Loucy (cell line): ENCODE measurements at regions not wholly inside any gene's neighbourhood (a gene's known extent, or its start where the extent isn't known, plus 50 kb on each side); places are given as distances from the start of the nearest gene placed in this dataset.
A peak's percentile ranks its signal among the peaks of the same experiment; 100 is the strongest.

Experiments
- H2AFZ ChIP-seq: fragments of 200-600 bp; sonication (generic); 2 replicates; pipeline ENCODE4 v1.6.0; 2016; ENCODE audit warnings: antibody characterized with exemption, mild to moderate bottlenecking, low read length, moderate library complexity
- H3F3A ChIP-seq: fragments of 200-600 bp; 2 replicates; pipeline ENCODE4 v1.6.0; 2016; ENCODE audit warnings: antibody characterized with exemption, low read depth, mild to moderate bottlenecking
- H3K27me3 ChIP-seq: fragments of 200-600 bp; sonication (generic); 2 replicates; pipeline ENCODE4 v1.6.1; 2014; ENCODE audit warnings: low read length, mild to moderate bottlenecking; ENCODE audit not compliant: insufficient read depth, poor library complexity, severe bottlenecking
- H3K36me3 ChIP-seq: fragments of 200-600 bp; sonication (generic); 2 replicates; pipeline ENCODE4 v1.6.1; 2016; ENCODE audit warnings: low read length; ENCODE audit not compliant: insufficient read depth
- H3K4me1 ChIP-seq: fragments of 200-600 bp; sonication (generic); 2 replicates; pipeline ENCODE4 v1.5.1; 2014; ENCODE audit warnings: low read length, mild to moderate bottlenecking; ENCODE audit not compliant: insufficient read depth, poor library complexity, severe bottlenecking
- H3K4me2 ChIP-seq: fragments of 200-600 bp; sonication (generic); 2 replicates; pipeline ENCODE4 v1.6.0; 2014; ENCODE audit warnings: antibody characterized with exemption, low read length, low read depth, mild to moderate bottlenecking; ENCODE audit not compliant: poor library complexity, severe bottlenecking
- H3K4me3 ChIP-seq: fragments of 200-600 bp; sonication (generic); 2 replicates; pipeline ENCODE4 v1.5.1; 2014; ENCODE audit warnings: low read length, mild to moderate bottlenecking, mixed read lengths; ENCODE audit not compliant: poor library complexity, severe bottlenecking
- H3K79me2 ChIP-seq: fragments of 200-600 bp; sonication (generic); 2 replicates; pipeline ENCODE4 v1.6.1; 2014; ENCODE audit warnings: low read length; ENCODE audit not compliant: insufficient read depth
- H3K9ac ChIP-seq: fragments of 200-600 bp; sonication (generic); 2 replicates; pipeline ENCODE4 v1.6.0; 2014; ENCODE audit warnings: mild to moderate bottlenecking, low read depth, low read length, moderate library complexity; ENCODE audit not compliant: poor library complexity, severe bottlenecking
- H3K9me2 ChIP-seq: fragments of 200-600 bp; sonication (generic); replicated peaks from 2 replicates; pipeline ENCODE4 v1.6.1; 2016; ENCODE audit warnings: low read depth, low read length, mixed read lengths
- H3K9me3 ChIP-seq: fragments of 200-600 bp; sonication (generic); 2 replicates; pipeline ENCODE4 v1.6.1; 2014; ENCODE audit warnings: mild to moderate bottlenecking, antibody characterized with exemption, low read length, low read depth; ENCODE audit not compliant: insufficient read depth
- H4K20me1 ChIP-seq: fragments of 200-600 bp; sonication (generic); 2 replicates; pipeline ENCODE4 v1.6.0; 2014; ENCODE audit warnings: antibody characterized with exemption, low read length, mild to moderate bottlenecking; ENCODE audit not compliant: insufficient read depth, poor library complexity, severe bottlenecking
- EZH2phosphoT487 ChIP-seq: fragments of 200-600 bp; IDR thresholded peaks from 2 replicates; pipeline ENCODE4 v1.6.1; 2018; ENCODE audit warnings: antibody characterized with exemption, mild to moderate bottlenecking, moderate library complexity, borderline replicate concordance
- TF ChIP-seq, protein P1 (sequence below): fragments of 200-600 bp; sonication (generic); conservative IDR thresholded peaks from 2 replicates; pipeline ENCODE4 v1.5.1; 2014; ENCODE audit warnings: mild to moderate bottlenecking, antibody characterized with exemption, low read length

GRCh38 chr5:42915306-42915866, 103.7 kb upstream of the SELENOP start:
- no peak overlapping the region for H3K9ac ChIP-seq
- H3K4me1 ChIP-seq, result peaks cover 7% of the 10 kb centered on the region
- TF ChIP-seq EZH2phosphoT487, result no peak
- TF ChIP-seq, protein P1, sequence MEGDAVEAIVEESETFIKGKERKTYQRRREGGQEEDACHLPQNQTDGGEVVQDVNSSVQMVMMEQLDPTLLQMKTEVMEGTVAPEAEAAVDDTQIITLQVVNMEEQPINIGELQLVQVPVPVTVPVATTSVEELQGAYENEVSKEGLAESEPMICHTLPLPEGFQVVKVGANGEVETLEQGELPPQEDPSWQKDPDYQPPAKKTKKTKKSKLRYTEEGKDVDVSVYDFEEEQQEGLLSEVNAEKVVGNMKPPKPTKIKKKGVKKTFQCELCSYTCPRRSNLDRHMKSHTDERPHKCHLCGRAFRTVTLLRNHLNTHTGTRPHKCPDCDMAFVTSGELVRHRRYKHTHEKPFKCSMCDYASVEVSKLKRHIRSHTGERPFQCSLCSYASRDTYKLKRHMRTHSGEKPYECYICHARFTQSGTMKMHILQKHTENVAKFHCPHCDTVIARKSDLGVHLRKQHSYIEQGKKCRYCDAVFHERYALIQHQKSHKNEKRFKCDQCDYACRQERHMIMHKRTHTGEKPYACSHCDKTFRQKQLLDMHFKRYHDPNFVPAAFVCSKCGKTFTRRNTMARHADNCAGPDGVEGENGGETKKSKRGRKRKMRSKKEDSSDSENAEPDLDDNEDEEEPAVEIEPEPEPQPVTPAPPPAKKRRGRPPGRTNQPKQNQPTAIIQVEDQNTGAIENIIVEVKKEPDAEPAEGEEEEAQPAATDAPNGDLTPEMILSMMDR, result no peak
- H3K79me2 ChIP-seq, result no peaks in the 10 kb centered on the region
- H3K9me2 ChIP-seq, result no peaks in the 10 kb centered on the region
- no peak overlapping the region for H2AFZ ChIP-seq
- H3F3A ChIP-seq, result no peaks in the 10 kb centered on the region
- no peaks in the 10 kb centered on the region for H3K36me3 ChIP-seq
- no peaks in the 10 kb centered on the region for H3K27me3 ChIP-seq
- H3K4me2 ChIP-seq, result no peak overlapping the region
- no peaks in the 10 kb centered on the region for H3K9me3 ChIP-seq
- H3K4me3 ChIP-seq, result no peak overlapping the region
- H4K20me1 ChIP-seq, result no peaks in the 10 kb centered on the region

- H3K4me2 ChIP-seq, result no peak overlapping the region
- no peaks in the 10 kb centered on the region for H3K36me3 ChIP-seq
- H3K27me3 ChIP-seq, result no peaks in the 10 kb centered on the region
- H3K4me3 ChIP-seq, result no peak overlapping the region
- TF ChIP-seq, protein P1, result peak; percentile 83
- TF ChIP-seq EZH2phosphoT487, result no peak
- H3F3A ChIP-seq, result no peaks in the 10 kb centered on the region
- H3K9me2 ChIP-seq, result no peaks in the 10 kb centered on the region
- H3K79me2 ChIP-seq, result no peaks in the 10 kb centered on the region
- H3K9me3 ChIP-seq, result no peaks in the 10 kb centered on the region
- no peak overlapping the region for H2AFZ ChIP-seq
- no peaks in the 10 kb centered on the region for H4K20me1 ChIP-seq
- no peak overlapping the region for H3K9ac ChIP-seq
- peaks cover 7% of the 10 kb centered on the region for H3K4me1 ChIP-seq
These were observed 100.6 kb upstream of the SELENOP start for GRCh38 chr5:42912184-42912798.

DNA sequence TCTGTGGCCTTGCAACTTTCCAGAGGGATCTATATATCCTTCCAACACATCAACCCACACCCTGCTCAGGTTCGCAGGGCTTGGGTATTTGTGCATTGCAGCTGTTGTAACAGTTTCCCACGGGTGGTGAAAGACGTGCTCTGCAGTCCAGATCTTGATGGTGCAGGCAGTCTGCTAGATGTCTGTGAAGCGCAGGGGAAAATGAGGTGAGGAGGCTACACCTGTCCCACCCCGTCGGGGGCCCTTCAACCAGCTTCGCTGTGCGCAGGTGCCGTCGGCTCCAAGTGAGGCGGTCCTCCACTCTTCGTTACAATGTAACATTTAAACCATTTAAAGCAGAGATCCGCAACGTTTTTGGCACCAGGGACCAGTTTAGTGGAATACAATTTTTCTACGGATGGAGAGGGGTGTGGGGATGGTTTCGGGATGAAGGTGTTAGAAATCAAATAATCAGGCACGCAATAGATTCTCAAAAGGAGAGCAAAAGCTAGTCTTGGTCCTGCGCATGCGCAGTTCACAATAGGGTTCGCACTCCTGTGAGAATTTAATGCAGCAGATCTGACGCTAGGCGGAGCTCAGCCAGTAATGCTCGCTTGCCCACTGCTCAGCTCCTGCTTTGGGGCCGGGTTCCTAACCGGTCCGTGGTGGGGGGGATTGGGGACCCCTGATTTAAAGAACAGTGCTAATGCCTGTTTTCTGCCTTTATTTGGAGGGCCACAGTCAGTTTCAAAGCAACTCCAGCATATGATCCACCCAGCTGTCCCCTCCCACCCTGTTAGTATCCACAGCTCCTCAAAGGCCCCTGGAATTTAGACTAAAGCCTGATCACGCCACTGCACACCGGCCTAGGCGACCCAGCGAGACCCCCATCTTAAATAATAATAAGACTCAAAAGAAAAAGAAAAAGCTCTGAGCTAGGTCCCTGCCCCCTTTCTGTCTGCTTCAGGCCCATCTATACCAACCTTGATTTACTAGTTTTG, 97.1 kb upstream of the SELENOP start:
- H2AFZ ChIP-seq, result peak overlapping the region; percentile 97
- no peaks in the 10 kb centered on the region for H3K27me3 ChIP-seq
- no peaks in the 10 kb centered on the region for H3K79me2 ChIP-seq
- no peaks in the 10 kb centered on the region for H3F3A ChIP-seq
- peak overlapping the region; percentile 73 for H3K4me2 ChIP-seq
- TF ChIP-seq, protein P1, result peak; percentile 83
- no peak for TF ChIP-seq EZH2phosphoT487
- H3K4me1 ChIP-seq, result peaks cover 7% of the 10 kb centered on the region
- no peaks in the 10 kb centered on the region for H4K20me1 ChIP-seq
- H3K9me2 ChIP-seq, result no peaks in the 10 kb centered on the region
- H3K4me3 ChIP-seq, result peak overlapping the region; percentile 72
- H3K9me3 ChIP-seq, result no peaks in the 10 kb centered on the region
- H3K36me3 ChIP-seq, result no peaks in the 10 kb centered on the region
- peak overlapping the region; percentile 43 for H3K9ac ChIP-seq
